Left lung (tissue), 4 donors: ENCODE measurements at regions not wholly inside any gene's neighbourhood (a gene's known extent, or its start where the extent isn't known, plus 50 kb on each side); places are given as distances from the start of the nearest gene placed in this dataset.

Experiments
- ATAC-seq: fragments of 200-7000 bp; cut with Tn5 transposase; one replicate; pipeline ENCODE4 v1.9.1; 2020; ENCODE audit warnings: moderate library complexity
- DNase-seq, 4 donors: peaks; one replicate each; pipeline ENCODE4 v3.0.0-alpha.2; 2013 to 2020
- H3K27ac ChIP-seq, 2 donors: fragments of 200-600 bp; sonication (generic) in 1 of 2; one replicate each; pipeline versions ENCODE4 v1.5.0 to v1.8.0; 2020 to 2021
- H3K27me3 ChIP-seq, 2 donors: fragments of 200-600 bp; sonication (generic) in 1 of 2; one replicate each; pipeline versions ENCODE4 v1.5.0 to v1.8.0; 2020 to 2021
- H3K36me3 ChIP-seq, 2 donors: fragments of 200-600 bp; sonication (generic) in 1 of 2; one replicate each; pipeline versions ENCODE4 v1.5.0 to v1.8.0; 2020 to 2021
- H3K4me1 ChIP-seq, 2 donors: fragments of 200-600 bp; one replicate each; pipeline ENCODE4 v1.8.0; 2021
- H3K4me3 ChIP-seq, 2 donors: fragments of 200-600 bp; sonication (generic) in 1 of 2; one replicate each; pipeline versions ENCODE4 v1.5.0 to v1.8.0; 2020 to 2021; ENCODE audit warnings: mild to moderate bottlenecking in 1 of 2
- H3K9me3 ChIP-seq, 2 donors: fragments of 200-600 bp; sonication (generic) in 1 of 2; one replicate each; pipeline versions ENCODE4 v1.5.0 to v1.8.0; 2020 to 2021
- CTCF ChIP-seq, 2 donors: fragments of 200-600 bp; sonication (generic) in 1 of 2; IDR thresholded peaks; one replicate each; pipeline versions ENCODE4 v1.5.0 to v1.8.0; 2021; ENCODE audit warnings: antibody characterized with exemption in 2 of 2
- intact Hi-C, 2 donors: fragments of 100-400 bp; cut with DNase I; formaldehyde crosslinking; loops; one replicate each; pipeline versions ENCODE4 v1.11.2 to v1.14.2; 2022
- donor health status: DM: no; HTN: yes; CAD: no.
- donor health status: DM: no; HTN: no; CAD: no.

- DNase-seq, result no peak
- no peak overlapping the region for H3K4me3 ChIP-seq
- no peaks in the 10 kb centered on the region for H3K27me3 ChIP-seq
- H3K4me1 ChIP-seq, result no peaks in the 10 kb centered on the region
- H3K36me3 ChIP-seq, result no peaks in the 10 kb centered on the region
- peak; percentile 75 for ATAC-seq
- peak overlapping the region in 1 of 2 donors; percentile 50 for H3K27ac ChIP-seq
- intact Hi-C loops, result no loop called here
- no peaks in the 10 kb centered on the region for H3K9me3 ChIP-seq
- TF ChIP-seq CTCF (IDR thresholded peaks at IDR 0.05), result no peak
Measured at GRCh38 chr5:115432691-115433090, 111.9 kb downstream of the FEM1C start.

DNA sequence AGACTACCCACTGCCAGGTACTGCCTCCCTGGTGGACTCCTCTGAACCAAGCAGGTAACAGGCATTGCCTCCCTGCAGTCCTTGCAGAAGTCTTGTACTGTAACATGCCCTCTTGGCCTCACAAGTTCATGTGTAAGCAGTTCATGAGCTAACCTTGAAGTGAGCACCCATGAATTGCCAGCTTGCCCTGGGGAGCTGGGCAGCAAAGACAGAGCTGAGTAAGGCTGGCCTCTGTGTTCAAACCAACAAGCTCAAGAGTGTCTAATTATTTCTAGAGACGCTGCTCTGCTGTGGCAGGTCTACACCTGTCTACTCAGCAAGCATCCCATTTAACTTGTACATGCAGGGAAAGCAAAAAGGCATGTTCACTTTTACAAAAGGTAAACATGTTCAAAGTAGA is 113.5 kb downstream of the FEM1C start:
- DNase-seq (no peak), ATAC-seq (peak; percentile 34)
- no peak for TF ChIP-seq CTCF (IDR thresholded peaks at IDR 0.05)
- Histone ChIP-seq H3K27ac (no peak overlapping the region), H3K36me3 (no peaks in the 10 kb centered on the region), H3K9me3 (no peaks in the 10 kb centered on the region), H3K4me1 (no peaks in the 10 kb centered on the region), H3K27me3 (no peaks in the 10 kb centered on the region), H3K4me3 (no peak overlapping the region)
- intact Hi-C loops, result no loop called here

GRCh38 chr5:115430374-115430773 is 114.2 kb downstream of the FEM1C start:
- H3K27me3 ChIP-seq, result no peaks in the 10 kb centered on the region
- no peak overlapping the region for H3K4me3 ChIP-seq
- ATAC-seq, result no peak
- H3K9me3 ChIP-seq, result no peaks in the 10 kb centered on the region
- intact Hi-C loops, result no loop called here
- no peaks in the 10 kb centered on the region for H3K4me1 ChIP-seq
- no peak for DNase-seq
- no peaks in the 10 kb centered on the region for H3K36me3 ChIP-seq
- no peak for TF ChIP-seq CTCF (IDR thresholded peaks at IDR 0.05)
- H3K27ac ChIP-seq, result no peak overlapping the region

- Histone ChIP-seq H3K4me1 (no peaks in the 10 kb centered on the region), H3K4me3 (no peak overlapping the region), H3K27ac (no peak overlapping the region), H3K9me3 (no peaks in the 10 kb centered on the region), H3K27me3 (no peaks in the 10 kb centered on the region), H3K36me3 (no peaks in the 10 kb centered on the region)
- no peak for TF ChIP-seq CTCF (IDR thresholded peaks at IDR 0.05)
- no peak for DNase-seq
- ATAC-seq, result no peak
- intact Hi-C loops, result no loop called here
Measured at GRCh38 chr5:115429345-115429940, 115.1 kb downstream of the FEM1C start.

- H3K4me1 ChIP-seq, result no peaks in the 10 kb centered on the region
- no peaks in the 10 kb centered on the region for H3K9me3 ChIP-seq
- no peak for DNase-seq
- intact Hi-C loops, result no loop called here
- no peak overlapping the region for H3K4me3 ChIP-seq
- H3K27ac ChIP-seq, result no peak overlapping the region
- TF ChIP-seq CTCF (IDR thresholded peaks at IDR 0.05), result no peak
- no peaks in the 10 kb centered on the region for H3K36me3 ChIP-seq
- no peaks in the 10 kb centered on the region for H3K27me3 ChIP-seq
- no peak for ATAC-seq
Measured at GRCh38 chr5:115428676-115429075, 115.9 kb downstream of the FEM1C start.
